HG03108 (cell line): ENCODE measurements at regions not wholly inside any gene's neighbourhood (a gene's known extent, or its start where the extent isn't known, plus 50 kb on each side); places are given as distances from the start of the nearest gene placed in this dataset.
"Not testable (repeated sequence)": the region's sequence is repeated elsewhere in the genome, so short reads cannot be mapped to it uniquely, and the experiment has no call there.

ENCODE experiments used
- ATAC-seq: cut with Tn5 transposase; IDR thresholded peaks from one replicate; pipeline ENCODE4 v1.9.1; 2021; ENCODE audit warnings: moderate library complexity; ENCODE audit not compliant: unreplicated experiment

GRCh38 chr15:88994286-88994685, 81.1 kb upstream of the MFGE8 start:
- no peak for ATAC-seq

DNA sequence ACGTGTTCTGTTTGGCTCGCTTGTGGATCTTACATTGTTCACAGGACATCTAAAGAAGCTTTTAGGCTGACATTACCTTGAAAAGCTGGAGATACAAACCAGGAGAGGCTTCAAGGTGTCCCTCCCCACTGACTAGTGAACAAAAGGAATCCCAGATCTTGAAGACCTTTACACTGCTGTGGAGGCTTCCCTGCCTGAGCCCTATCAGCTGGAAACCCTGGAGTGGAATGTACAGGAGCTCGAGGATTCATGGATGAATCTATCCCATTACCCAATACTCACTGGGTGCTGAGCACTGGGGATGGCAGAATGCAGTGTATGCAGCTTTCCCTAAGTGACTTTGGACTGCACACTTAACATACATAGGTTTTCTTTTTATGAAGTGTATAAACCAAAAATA, 82.3 kb upstream of the MFGE8 start:
- ATAC-seq: no peak

GRCh38 chr15:88997531-88997930, 84.4 kb upstream of the MFGE8 start:
- no peak for ATAC-seq

GRCh38 chr15:88998980-88999713, 86.0 kb upstream of the MFGE8 start:
- ATAC-seq: no peak

- ATAC-seq: not testable (repeated sequence)
Measured at GRCh38 chr15:89001708-89002275, 86.5 kb upstream of the ABHD2 start.

GRCh38 chr15:89002281-89002761, 85.9 kb upstream of the ABHD2 start:
- ATAC-seq: peak; percentile 91

DNA sequence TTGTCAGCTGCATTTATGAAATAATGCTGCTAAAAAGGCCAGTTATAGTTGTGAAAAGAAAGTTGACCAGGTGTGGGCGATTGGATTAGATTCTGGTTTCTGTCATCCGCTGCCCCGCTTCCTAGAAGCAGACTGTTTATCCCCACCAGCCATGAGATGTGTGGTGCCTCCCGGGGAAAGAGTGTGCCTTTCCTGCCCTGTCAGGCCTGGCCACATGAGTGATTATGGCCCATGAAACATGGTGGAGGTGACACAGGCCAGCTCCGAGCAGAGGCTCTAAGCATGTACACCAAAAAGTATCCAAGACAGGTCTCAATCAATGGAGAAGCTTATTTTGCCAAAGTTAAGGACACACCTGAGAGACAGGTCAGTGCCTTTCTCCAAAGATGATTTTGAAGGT, 85.4 kb upstream of the ABHD2 start:
- ATAC-seq: no peak

GRCh38 chr15:89003865-89004725, 84.2 kb upstream of the ABHD2 start:
- ATAC-seq: no peak

GRCh38 chr15:89004726-89005030, 83.6 kb upstream of the ABHD2 start:
- ATAC-seq: no peak

DNA sequence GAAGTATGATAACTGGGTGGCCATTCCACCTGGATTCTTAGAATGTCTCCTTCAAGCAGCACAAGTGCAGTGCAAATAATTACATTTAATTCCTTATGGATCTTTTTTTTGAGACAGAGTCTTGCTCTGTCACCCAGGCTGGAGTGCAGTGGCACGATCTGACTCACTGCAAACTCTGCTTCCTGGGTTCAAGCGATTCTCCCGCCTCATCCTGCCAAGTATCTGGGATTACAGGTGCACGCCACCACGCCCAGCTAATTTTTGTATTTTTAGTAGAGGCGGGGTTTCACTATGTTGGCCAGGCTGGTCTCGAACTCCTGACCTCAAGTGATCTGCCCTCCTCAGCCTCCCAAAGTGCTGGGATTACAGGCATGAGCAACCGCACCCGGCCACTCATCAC, 80.7 kb upstream of the ABHD2 start:
- ATAC-seq: not testable (repeated sequence)

GRCh38 chr15:89007989-89008388, 80.3 kb upstream of the ABHD2 start:
- ATAC-seq: no peak

- no peak for ATAC-seq
Measured at GRCh38 chr15:89009080-89009479, 79.2 kb upstream of the ABHD2 start.

DNA sequence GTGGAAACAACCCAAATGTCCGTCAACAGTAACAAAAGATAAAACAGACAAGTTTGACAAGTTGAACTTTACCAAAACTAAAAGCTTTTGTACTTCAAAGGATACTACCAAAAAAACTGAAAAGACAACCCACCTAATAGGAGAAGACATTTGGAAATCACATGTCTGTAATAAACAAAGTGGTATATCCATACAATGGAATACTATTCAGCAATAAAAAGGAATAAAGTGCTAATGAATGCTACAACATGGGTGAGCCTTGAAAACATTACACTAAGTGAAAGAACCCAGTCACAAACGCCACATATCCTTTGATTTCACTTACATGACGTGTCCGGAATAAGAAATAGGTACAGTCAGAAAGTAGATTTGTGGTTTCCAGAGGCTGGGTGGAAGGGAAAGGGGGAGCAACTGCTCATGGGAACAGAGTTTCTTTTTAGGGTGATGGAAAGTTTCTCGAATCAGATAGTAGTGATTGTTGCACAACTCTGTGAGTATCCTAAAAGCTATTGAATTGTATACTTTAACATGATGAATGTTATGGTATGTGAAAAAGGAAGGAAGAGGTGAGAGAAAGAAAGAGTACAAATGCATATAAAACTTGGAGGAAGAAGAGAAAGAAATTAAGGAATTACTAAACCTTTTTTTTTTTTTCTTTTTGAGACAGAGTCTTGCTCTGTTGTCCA, 72.7 kb upstream of the ABHD2 start:
- ATAC-seq: no peak

DNA sequence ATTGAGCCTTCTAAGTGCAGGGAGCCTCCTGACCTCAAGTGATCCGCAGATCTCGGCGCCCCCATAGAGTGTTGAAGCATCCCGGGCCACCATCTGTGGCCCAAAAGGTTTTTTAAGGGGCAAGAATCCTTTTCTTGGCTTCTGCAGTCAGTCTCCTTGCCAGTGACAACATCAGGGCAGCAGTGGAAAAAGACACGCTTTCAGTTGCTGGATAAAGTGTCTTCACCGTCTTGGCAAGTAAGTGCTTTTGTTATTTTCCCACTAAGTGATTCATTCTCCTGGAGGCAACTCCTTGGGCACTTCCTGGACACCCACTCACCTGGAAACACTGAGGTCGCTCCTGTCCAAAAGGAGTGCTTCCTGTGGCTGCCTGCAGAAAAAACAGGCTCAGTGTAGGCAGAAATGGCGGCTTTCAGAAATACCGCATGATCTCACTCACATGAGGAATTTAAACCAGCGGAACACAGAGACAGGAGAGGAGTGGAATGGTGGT, 71.7 kb upstream of the ABHD2 start:
- no peak for ATAC-seq

DNA sequence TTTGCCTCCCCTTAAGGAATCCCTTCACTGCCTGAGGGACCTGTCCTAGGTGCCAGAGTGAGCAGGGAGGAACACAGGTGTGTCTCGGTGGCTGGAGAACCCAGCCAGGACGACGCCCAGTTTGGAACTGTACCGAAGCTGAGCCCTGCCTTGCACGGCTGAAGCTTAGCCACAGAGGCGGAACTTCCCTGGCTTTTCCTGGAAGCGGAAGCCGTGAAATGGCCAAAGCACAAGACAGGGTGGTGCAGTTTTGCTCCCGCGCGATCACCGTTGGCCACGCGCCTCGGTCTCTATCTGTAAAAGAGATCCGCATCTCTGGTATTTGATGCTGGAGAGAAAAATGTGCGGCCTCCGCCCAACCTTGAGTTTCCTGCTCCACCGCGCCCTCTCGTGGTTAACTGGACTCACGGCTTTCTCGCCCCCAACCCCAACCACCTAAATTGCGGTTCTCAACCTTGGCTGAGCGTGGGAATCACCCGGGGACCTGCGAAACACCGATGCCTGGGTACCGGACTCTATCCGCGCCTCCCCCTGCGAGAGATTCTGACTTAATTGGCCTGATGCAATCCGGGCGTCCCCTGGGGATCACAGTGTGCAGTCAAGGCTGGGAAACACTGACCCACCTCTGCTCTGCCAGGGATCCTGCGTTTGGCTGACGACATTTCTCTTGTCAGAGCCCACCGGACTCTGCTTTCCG, 70.7 kb upstream of the ABHD2 start:
- no peak for ATAC-seq

GRCh38 chr15:89018207-89018606, 70.0 kb upstream of the ABHD2 start:
- ATAC-seq: no peak

GRCh38 chr15:89019436-89019835, 68.8 kb upstream of the ABHD2 start:
- no peak for ATAC-seq

- ATAC-seq: no peak
Measured at GRCh38 chr15:89021224-89021623, 67.0 kb upstream of the ABHD2 start.

DNA sequence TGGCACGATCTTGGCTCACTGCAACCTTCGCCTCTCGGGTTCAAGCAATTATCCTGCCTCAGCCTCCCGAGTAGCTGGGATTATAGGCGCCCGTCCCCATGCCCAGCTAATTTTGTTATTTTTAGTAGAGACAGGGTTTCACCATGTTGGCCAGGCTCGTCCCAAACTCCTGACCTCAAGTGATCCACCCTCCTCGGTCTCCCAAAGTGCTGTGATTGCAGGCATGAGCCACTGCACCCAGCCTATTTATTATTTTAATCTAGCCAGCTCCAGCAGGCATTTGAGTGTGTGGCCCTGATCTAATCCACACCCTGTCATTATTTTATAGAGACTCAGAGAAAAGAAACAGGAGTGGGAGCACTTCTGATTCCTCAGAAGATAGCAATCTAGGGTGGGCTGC, 66.4 kb upstream of the ABHD2 start:
- not testable (repeated sequence) for ATAC-seq

DNA sequence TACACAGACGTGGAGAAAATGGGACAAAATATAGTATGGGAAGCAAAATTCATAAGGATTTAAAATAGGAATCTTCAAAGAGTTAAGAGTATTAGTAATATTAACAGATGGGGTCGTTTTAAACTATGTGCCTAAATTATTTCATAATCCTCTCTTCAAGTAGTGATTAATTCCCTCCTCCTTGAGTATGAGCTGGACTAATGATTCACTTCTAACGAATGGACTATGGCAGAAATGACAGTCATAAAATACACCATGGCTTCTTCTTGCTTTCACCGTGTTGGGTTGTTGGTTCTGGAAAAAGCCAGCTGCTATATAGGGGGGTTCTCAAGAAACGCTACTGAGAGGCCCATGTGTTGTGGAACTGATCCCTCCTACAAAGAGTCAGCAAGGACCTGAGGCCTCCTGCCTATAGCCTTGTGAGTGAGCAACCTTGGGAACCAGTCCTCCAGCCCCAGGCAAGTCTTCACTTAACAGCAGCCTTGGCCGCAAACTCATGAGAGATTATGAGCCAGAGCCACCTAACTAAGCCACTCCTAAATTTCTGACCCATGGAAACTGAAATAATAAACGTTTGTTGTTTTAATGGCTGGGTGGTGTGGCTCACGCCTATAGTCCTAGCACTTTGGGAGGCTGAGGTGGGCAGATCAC, 64.8 kb upstream of the ABHD2 start:
- no peak for ATAC-seq
